Upper lobe of left lung (tissue), 6 donors: ENCODE measurements at regions not wholly inside any gene's neighbourhood (a gene's known extent, or its start where the extent isn't known, plus 50 kb on each side); places are given as distances from the start of the nearest gene placed in this dataset.

Experiments used
- ATAC-seq, 2 donors: fragments of 200-7000 bp; cut with Tn5 transposase; one replicate each; pipeline ENCODE4 v1.9.1; 2022; ENCODE audit warnings: mild to moderate bottlenecking in 2 of 2, moderate library complexity in 2 of 2; ENCODE audit not compliant: low FRiP score in 2 of 2
- DNase-seq, 2 donors: peaks; one replicate each; pipeline ENCODE4 v3.0.0-alpha.2; 2019 to 2020
- H3K27ac ChIP-seq, 4 donors: fragments of 200-600 bp; sonication (generic); one replicate each; pipeline ENCODE4 v1.5.1; 2016 to 2019
- H3K27me3 ChIP-seq, 4 donors: fragments of 200-600 bp; sonication (generic); one replicate each; pipeline ENCODE4 v1.5.1; 2017 to 2019
- H3K36me3 ChIP-seq, 4 donors: fragments of 200-600 bp; sonication (generic); one replicate each; pipeline ENCODE4 v1.5.1; 2016 to 2019
- H3K4me1 ChIP-seq, 4 donors: fragments of 200-600 bp; sonication (generic); one replicate each; pipeline ENCODE4 v1.5.1; 2018 to 2019
- H3K4me3 ChIP-seq, 4 donors: fragments of 200-600 bp; sonication (generic); one replicate each; pipeline ENCODE4 v1.5.1; 2017 to 2019; ENCODE audit warnings: mild to moderate bottlenecking in 2 of 4, moderate library complexity in 1 of 4
- H3K9me3 ChIP-seq, 4 donors: fragments of 200-600 bp; sonication (generic); one replicate each; pipeline ENCODE4 v1.5.1; 2018 to 2019
- EP300 ChIP-seq, 4 donors: sonication (generic); formaldehyde crosslinking; IDR thresholded peaks; one replicate each; pipeline ENCODE4 v1.5.1; 2017; ENCODE audit warnings: antibody characterized with exemption in 4 of 4, control low read depth in 2 of 4
- POLR2A ChIP-seq, 4 donors: fragments of 450-650 bp; IDR thresholded peaks; one replicate each; pipeline ENCODE4 v1.5.1; 2016 to 2017; ENCODE audit warnings: antibody characterized with exemption in 4 of 4, mild to moderate bottlenecking in 2 of 4
- POLR2AphosphoS5 ChIP-seq, 2 donors: sonication (generic); formaldehyde crosslinking; IDR thresholded peaks; one replicate each; pipeline ENCODE4 v1.5.1; 2017; ENCODE audit warnings: antibody characterized with exemption in 2 of 2
- WGBS, 2 donors: methylation state at CpG; one replicate each; pipeline ENCODE4 v1.1.5; 2017 to 2018; 5-methylcytosine and 5-hydroxymethylcytosine counted together
- TF ChIP-seq, protein P1 (sequence below), 6 experiments: fragments of 450-650 bp in 4 of 6; fragments of 200-600 bp in 2 of 6; sonication (generic) in 2 of 6; IDR thresholded peaks; one replicate each; pipeline ENCODE4 v1.5.1; 2016 to 2019; ENCODE audit warnings: antibody characterized with exemption in 6 of 6
- donor health status: DM: no; HTN: no; CAD: no; lungs with moderate emphysema.
- donor health status: DM: no; HTN: yes; CAD: no; lungs with severe emphysema.

DNA sequence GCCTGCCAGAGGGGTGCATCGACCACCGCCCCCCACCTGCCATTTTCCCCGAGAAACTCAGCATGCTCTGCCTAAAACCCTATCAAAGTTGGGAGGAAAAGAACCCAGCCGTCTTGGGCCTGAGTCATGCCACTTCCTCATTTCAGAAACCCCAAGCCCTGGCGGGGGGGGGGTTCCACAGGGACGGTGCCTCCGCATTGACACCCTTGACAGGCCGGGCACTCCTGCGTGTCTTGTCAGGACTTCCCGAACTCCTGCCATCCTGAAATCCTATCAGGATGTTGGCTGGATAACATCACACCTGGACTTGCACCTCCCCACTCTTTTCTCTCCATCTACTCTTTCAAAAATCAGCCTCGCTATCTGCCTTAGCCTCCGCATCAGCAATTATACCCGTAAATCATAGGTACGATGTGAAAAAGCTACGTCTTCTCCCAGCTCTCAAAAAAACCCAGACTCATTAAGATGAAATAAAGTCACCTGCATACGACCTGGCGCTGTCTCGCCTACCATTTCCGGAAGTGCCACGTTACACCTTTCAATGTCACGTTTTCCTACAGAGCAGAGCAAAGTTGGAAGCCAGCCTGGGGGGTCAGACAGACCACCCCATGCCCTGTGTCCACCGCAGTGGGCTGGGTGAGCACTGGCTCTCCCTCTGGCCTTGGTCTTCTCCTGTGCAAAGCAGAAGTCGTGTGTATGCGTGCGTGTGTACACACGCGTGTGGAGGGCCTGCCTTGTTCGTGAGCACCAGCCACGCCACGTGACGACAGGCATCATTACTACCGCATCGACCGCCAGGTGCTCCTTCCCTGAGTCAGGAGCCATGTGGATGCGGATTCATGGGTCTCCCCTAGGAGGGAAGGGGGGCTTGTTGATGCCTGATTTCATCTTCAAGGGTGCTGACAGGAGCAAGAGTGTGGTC is 96.7 kb downstream of the RFLNA start:
- ATAC-seq, result peak in 1 of 2 donors; percentile 50
- H3K4me1 ChIP-seq, result peaks cover 76 to 87% (median 83%) of the 10 kb centered on the region in 4 donors

GRCh38 chr12:124390442-124391097 is 95.7 kb downstream of the RFLNA start:
- TF ChIP-seq EP300 (IDR thresholded peaks at IDR 0.05) (no peak), POLR2AphosphoS5 (IDR thresholded peaks at IDR 0.05) (peak; percentile 25 to 53), POLR2A (IDR thresholded peaks at IDR 0.05) (peak in 1 of 4 donors; percentile 54)
- 57 to 78% methylated on average over 15 to 26 of the region's 26 CpGs for WGBS, 2 donors
- H3K36me3 ChIP-seq, result peaks cover 4 to 29% (median 19%) of the 10 kb centered on the region in 4 donors
- peaks cover 77 to 95% (median 85%) of the 10 kb centered on the region in 4 donors for H3K4me1 ChIP-seq
- DNase-seq, result peak; percentile 80 to 91
- H3K9me3 ChIP-seq, result no peaks in the 10 kb centered on the region
- H3K4me3 ChIP-seq, result peak overlapping the region in 2 of 4 donors; percentile 3 to 27
- peak overlapping the region; percentile 89 to 95 (median 90) for H3K27ac ChIP-seq
- no peaks in the 10 kb centered on the region for H3K27me3 ChIP-seq
- ATAC-seq, result peak; percentile 35 to 72

More for the DNA sequence above, 96.7 kb downstream of the RFLNA start:
- Histone ChIP-seq H3K27me3 (no peaks in the 10 kb centered on the region), H3K27ac (peak overlapping the region; percentile 89 to 95 (median 90)), H3K4me3 (peak overlapping the region in 1 of 4 donors; percentile 27), H3K36me3 (peaks cover 4 to 33% (median 22%) of the 10 kb centered on the region in 4 donors), H3K9me3 (no peaks in the 10 kb centered on the region)
- WGBS, 2 donors, result 61 to 77% methylated on average over 22 to 34 of the region's 35 CpGs
- peak in 1 of 2 donors; percentile 84 for DNase-seq
- TF ChIP-seq POLR2AphosphoS5 (IDR thresholded peaks at IDR 0.05), result no peak
- TF ChIP-seq, protein P1, sequence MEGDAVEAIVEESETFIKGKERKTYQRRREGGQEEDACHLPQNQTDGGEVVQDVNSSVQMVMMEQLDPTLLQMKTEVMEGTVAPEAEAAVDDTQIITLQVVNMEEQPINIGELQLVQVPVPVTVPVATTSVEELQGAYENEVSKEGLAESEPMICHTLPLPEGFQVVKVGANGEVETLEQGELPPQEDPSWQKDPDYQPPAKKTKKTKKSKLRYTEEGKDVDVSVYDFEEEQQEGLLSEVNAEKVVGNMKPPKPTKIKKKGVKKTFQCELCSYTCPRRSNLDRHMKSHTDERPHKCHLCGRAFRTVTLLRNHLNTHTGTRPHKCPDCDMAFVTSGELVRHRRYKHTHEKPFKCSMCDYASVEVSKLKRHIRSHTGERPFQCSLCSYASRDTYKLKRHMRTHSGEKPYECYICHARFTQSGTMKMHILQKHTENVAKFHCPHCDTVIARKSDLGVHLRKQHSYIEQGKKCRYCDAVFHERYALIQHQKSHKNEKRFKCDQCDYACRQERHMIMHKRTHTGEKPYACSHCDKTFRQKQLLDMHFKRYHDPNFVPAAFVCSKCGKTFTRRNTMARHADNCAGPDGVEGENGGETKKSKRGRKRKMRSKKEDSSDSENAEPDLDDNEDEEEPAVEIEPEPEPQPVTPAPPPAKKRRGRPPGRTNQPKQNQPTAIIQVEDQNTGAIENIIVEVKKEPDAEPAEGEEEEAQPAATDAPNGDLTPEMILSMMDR (IDR thresholded peaks at IDR 0.05), result no peak
- TF ChIP-seq EP300 (IDR thresholded peaks at IDR 0.05), result no peak
- no peak for TF ChIP-seq POLR2A (IDR thresholded peaks at IDR 0.05)

GRCh38 chr12:124389725-124390441 is 95.0 kb downstream of the RFLNA start:
- Histone ChIP-seq H3K36me3 (peaks cover 0 to 29% (median 19%) of the 10 kb centered on the region in 4 donors), H3K27ac (peak overlapping the region; percentile 89 to 95 (median 90)), H3K9me3 (no peaks in the 10 kb centered on the region), H3K4me3 (peak overlapping the region in 3 of 4 donors; percentile 44 to 63 (median 55)), H3K4me1 (peaks cover 76 to 98% (median 84%) of the 10 kb centered on the region in 4 donors), H3K27me3 (no peaks in the 10 kb centered on the region)
- DNase-seq (no peak), ATAC-seq (no peak)
- WGBS, 2 donors, result 73 to 85% methylated on average over 8 to 15 of the region's 16 CpGs
- TF ChIP-seq POLR2AphosphoS5 (IDR thresholded peaks at IDR 0.05) (no peak), EP300 (IDR thresholded peaks at IDR 0.05) (no peak)

- ATAC-seq, result peak; percentile 76 to 82
- Histone ChIP-seq H3K36me3 (peaks cover 3 to 31% (median 19%) of the 10 kb centered on the region in 4 donors), H3K27ac (peak overlapping the region; percentile 89 to 95 (median 90)), H3K27me3 (no peaks in the 10 kb centered on the region), H3K9me3 (no peaks in the 10 kb centered on the region), H3K4me3 (peak overlapping the region; percentile 31 to 63 (median 50)), H3K4me1 (peaks cover 72 to 93% (median 78%) of the 10 kb centered on the region in 4 donors)
- peak; percentile 89 to 96 for DNase-seq
- WGBS, 2 donors, result 7% methylated on average over 20 of the region's 39 CpGs; no CpG with 5 or more reads in 1 of the 2 donors
- TF ChIP-seq EP300 (IDR thresholded peaks at IDR 0.05), result no peak
- TF ChIP-seq, protein P1 (IDR thresholded peaks at IDR 0.05), result peak in 2 of 6 experiments; percentile 0 to 36
- TF ChIP-seq POLR2A (IDR thresholded peaks at IDR 0.05), result peak in 2 of 4 donors; percentile 18 to 58
- peak; percentile 37 to 70 for TF ChIP-seq POLR2AphosphoS5 (IDR thresholded peaks at IDR 0.05)
Observed at GRCh38 chr12:124389138-124389724, 94.3 kb downstream of the RFLNA start.

GRCh38 chr12:124388679-124389137 is 93.8 kb downstream of the RFLNA start:
- Histone ChIP-seq H3K4me1 (peaks cover 67 to 93% (median 73%) of the 10 kb centered on the region in 4 donors), H3K27ac (peak overlapping the region; percentile 89 to 95 (median 90)), H3K4me3 (peak overlapping the region; percentile 31 to 63 (median 50)), H3K27me3 (no peaks in the 10 kb centered on the region), H3K9me3 (no peaks in the 10 kb centered on the region), H3K36me3 (peaks cover 3 to 31% (median 22%) of the 10 kb centered on the region in 4 donors)
- DNase-seq (peak; percentile 76 to 93), ATAC-seq (peak; percentile 64 to 77)
- TF ChIP-seq EP300 (IDR thresholded peaks at IDR 0.05), result no peak
- TF ChIP-seq, protein P1 (IDR thresholded peaks at IDR 0.05), result peak in 2 of 6 experiments; percentile 19 to 40
- peak in 1 of 4 donors; percentile 63 for TF ChIP-seq POLR2A (IDR thresholded peaks at IDR 0.05)
- peak in 1 of 2 donors; percentile 12 for TF ChIP-seq POLR2AphosphoS5 (IDR thresholded peaks at IDR 0.05)
- 13% methylated on average over 26 of the region's 39 CpGs; no CpG with 5 or more reads in 1 of the 2 donors for WGBS, 2 donors
